HG03575 (cell line): ENCODE measurements at regions not wholly inside any gene's neighbourhood (a gene's known extent, or its start where the extent isn't known, plus 50 kb on each side); places are given as distances from the start of the nearest gene placed in this dataset.

ENCODE experiments used
- ATAC-seq: cut with Tn5 transposase; IDR thresholded peaks from one replicate; pipeline ENCODE4 v1.9.1; 2021; ENCODE audit not compliant: unreplicated experiment, insufficient number of reproducible peaks, low FRiP score; ENCODE audit errors: extremely low read depth

DNA sequence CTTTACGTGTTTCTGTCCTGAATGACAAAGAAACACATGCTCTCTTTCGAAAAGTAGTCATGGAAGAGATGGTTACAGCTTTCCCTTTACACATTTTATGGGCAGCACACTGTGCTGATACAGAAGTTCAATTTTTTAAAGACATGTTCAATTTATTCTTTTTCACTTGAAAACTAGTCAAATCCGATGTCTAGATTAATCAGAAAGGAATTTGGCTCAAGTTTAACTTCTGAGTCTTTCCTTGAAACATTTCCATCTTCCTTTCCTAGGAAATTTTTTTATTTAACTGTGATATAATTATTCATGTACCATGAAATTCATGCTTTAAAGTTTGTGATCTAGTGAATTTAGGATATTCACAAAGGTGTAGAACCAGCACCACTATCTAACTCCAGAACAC, 360.1 kb downstream of the TNS3 start:
- ATAC-seq = no peak

DNA sequence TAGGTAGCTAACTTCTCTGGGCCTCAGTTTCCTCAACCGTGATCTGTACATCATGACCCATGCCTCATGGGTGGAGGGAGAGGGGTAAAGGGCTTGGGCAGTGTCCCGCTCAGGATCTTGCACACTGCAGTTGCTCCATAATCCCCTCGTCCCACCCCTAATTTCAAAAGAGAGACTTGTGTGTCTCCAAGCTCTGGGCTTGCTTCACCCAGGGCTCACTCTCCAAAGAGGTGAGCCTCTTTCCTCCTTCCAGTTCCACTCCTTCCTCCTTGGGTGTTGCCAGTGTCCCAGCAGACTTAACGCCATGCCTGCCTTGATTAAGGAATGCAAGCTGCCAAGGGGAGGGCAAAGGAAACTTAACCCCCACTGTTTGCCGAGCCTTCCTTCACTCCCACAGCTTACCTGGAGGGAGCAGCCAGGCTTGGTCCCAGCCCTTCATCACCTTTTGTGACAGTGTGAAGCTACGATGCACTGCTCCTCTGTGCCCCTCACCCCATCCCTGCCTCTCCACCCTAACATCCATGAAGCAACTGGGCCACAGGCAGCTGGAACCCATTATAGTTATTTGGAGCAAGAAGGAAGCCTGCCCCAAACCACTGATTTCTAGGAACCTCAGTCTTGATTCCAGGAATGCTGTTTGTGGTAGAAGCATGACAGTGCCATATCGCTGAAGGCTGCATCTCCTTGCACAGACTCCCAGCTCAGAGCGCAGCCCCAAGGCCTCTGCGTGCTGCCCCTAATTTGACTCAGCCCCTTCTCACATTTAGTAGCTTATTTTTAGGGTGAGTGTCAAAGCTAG, 363.3 kb downstream of the TNS3 start:
- ATAC-seq = no peak

DNA sequence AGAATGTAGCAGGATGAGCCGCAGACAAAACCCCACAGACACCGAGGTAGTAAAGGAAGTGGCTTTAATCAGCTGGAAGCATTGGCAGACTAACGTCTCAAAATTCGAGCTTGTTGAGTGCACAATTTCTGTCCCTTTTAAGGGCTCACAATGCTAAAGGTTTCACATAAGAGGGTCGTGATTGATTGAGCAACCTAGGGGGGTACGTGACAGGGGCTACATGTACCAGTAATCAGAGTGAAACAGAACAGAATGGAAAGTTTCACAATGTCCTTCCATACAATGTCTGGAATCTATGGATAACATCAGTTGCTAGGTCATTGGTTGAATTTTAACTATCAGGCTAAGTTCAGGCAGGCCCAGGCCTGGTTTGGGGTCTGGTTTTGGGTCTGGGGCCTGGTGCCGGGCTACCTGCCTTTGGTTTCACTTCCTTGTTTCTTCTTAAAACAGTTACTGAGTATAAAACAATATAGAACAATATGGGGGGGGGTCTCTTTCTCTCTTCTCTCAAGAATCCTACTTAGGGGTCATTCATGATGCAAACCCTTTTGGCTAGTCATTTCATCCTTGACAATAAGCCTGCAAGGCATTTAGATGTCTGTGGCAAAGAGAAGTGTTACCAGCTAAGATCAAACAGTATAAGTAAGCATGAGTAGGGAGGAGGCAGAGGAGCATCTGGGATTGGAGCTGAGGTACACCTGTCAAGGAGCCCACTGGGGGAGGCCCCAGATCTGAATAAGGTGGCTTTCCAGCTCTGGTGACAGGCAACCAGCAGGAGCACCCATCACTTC, 364.1 kb downstream of the TNS3 start:
- ATAC-seq = no peak

DNA sequence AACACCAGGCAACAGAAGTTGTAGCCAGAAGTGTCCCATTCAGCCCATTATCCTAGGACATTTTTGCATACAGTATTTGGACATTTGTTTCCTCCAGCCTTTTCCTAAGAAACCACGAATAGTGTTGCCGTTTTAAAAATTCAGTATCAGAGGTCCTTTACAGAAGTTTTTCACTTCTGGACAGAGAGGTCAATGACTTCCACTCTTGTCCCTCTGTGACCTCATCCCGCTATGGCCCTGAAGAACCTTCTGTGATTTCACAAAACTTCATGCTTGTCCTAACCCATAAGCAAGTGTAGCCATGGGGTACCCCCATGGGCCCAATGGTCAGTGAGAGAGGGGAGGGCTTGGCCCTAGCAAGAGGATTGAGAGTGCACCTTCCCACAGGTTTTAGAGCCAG, 364.8 kb downstream of the TNS3 start:
- no peak for ATAC-seq

DNA sequence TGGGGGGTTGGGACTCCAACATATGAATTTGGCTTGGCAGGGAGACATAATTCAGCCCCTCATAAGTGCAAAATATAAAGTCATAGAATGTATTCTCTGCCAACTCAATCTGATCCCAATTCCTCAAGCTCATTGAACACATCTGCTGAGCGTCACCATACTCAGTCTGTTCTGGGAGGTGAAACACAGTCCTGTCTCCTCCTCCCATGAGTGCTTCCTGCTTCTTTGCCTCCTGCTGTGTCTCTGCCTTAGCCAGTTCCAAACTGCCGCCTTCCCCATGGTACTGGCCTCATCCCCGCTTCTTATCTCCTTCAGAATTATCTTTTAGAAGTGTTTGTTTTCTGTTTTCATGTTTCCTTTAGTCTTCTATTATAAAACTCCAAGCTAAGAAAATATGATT, 365.5 kb downstream of the TNS3 start:
- ATAC-seq = no peak

DNA sequence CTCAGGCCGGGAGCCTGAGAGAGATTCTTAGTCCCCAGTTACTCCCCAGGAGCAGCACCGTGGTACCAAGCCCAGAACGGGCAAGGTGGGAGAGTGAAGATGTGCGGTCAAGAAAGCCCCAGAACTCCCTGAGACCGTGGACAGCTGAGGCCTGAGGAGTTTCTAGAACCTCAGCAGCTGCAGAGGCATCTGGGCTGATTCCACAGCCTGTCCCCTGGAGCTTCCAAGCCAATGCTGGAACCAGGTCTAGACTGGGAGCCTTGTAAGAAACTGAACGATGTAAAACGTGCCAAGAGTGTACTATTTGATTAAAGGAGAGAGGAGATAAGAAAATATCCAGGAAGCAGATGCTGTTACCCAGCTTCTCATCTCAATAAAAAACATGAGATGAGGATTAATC, 366.3 kb downstream of the TNS3 start:
- ATAC-seq = no peak

DNA sequence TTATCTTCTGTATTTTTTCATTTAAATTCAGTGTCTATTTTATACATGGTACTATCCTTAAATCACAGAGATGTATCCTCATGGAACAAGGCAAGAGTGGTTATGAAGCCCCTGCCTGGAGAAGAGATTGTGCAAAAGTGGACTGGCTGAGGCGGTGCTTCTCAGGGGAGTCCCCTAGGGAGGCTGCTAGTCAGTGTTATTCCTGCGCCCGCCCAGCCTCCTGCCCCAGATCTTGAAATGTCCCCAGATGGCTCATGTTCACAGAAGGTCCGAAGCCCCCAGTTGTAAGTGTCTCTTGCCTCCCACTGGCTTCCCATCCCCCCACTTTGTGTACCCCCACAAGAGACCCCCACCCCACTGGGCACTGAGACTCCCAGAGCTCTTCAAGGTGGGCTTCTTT, 366.9 kb downstream of the TNS3 start:
- no peak for ATAC-seq

DNA sequence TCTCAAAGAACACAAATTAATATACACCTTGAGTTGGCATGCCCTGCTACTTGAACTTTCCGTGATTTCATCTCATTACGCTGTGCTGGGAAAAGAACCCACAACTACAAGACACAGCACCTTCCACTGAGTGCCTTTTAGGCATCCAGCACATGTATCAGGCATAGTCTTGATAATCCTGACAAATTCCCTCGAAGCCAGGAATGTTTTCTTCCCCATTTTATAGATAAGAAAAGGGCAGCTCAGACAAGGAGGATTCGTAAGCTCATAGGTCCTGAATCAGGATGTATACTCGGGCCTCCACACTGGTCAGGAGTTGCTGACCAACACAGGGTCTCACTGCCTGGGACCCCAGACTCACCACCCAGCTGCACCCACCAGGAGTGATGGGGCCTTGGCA, 368.6 kb downstream of the TNS3 start:
- no peak for ATAC-seq

DNA sequence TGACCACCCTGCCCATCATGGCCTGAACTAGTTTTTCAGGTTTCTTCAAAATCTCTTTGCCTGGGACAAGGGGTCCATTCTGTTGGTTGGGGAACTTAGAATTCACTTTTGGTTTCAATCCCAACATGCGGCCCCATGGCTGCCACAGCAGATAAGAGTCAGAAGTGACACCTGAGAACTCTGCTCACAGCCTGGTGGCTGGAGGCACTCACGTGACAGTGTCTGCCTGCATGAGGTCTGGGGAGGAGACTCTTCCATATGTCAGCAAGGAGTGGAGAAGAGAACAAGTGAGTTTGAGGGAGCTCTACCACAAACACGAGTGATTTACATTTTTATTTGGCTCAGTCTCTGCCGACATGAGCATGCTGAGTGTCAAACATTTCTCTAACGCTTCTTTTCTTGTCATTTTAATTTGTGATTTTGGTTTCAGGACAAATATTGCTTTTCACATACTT, 370.4 kb downstream of the TNS3 start:
- no peak for ATAC-seq

DNA sequence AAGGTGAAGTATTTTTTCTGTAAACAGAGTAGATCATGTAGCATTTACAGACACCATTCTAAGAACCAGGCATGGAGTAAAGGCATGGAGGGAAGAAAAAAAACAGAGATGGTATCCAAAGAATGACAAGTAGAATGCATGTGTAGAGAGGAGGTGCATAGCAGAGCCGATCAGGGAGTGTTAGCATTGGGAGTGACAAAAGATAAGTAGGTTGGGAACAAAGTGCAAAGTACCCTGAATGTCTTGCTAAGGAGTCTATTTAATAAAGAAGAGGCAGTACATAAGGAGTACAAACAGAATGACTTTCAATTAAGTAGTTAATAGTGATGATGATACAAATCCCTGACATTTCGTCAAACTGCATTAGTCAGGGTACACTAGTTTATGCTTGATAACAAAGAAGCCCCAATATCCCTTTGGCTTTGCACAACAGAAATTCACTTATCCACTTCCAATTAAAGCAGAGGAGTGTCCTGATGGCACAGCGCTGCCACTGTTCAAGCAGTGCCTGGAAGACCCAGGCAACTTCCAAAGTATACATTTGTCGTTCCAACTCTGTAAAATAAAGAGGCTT, 371.5 kb downstream of the TNS3 start:
- no peak for ATAC-seq

DNA sequence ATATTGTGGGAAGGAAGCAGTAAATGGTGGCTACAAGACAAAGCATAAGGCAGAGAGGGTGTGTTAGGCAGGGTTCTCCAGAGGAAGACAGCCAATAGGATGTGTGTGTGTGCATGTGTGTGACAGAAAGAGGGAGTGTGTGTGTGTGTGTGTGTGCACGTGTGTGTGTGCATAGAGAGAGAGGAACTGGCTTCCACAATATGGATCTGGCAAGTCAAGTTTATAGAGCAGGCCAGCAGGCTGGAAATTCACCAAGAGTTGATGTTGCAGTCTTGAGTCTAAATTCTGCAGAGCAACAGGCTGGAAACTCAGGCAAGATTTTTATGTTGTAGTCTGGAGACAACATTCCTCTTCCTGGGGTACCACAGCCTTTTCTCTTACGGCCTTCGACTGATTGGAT, 374.0 kb downstream of the TNS3 start:
- ATAC-seq = no peak

DNA sequence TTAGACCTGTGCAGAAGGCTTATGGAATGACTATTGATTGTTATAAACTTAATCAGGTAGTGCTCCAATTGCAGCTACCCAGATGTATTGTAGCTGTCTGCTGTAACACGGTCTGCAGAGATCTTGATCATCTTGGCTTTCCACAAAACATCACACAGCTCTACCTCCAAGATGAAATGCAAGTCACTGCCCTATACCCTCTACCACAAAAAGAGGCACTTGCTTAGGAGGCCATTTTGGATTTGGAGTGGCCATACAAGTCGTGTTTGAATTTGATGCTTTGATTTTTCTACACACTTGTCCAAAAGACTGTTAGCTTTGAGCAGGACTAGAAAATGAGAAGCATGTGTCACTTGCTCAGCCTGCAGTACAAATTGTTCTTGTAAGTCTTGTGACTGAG, 377.2 kb downstream of the TNS3 start:
- ATAC-seq = no peak

DNA sequence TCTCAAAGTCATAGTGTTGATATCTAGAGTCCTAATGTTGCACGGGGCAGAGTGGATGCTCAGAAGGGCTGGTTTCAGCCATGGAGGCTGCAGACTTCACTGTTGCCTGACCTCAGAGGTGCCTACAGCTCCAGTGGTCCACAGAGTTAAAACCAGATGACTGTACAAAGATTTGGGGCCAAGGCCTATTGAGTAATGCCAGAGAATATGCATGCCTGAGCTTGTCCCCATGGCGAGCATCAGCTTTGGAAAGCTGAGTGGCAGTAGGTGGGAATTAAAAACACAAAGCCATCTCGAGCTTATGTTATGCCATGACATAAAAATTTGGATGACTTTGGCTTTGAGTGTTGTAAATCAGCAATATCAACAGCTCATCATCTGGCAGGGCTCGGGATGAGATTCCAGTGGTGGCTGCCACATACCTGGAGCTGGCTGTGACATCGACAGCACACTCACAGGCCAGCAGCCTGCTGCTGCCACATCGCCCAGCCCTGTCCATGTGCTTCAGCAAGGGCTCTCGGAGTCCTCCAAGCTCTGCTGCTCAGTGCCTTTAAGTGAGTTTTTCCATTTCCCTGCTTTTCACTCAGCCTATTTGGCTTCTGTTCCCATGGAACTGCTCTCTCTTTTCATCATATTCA, 379.6 kb downstream of the TNS3 start:
- ATAC-seq = no peak

DNA sequence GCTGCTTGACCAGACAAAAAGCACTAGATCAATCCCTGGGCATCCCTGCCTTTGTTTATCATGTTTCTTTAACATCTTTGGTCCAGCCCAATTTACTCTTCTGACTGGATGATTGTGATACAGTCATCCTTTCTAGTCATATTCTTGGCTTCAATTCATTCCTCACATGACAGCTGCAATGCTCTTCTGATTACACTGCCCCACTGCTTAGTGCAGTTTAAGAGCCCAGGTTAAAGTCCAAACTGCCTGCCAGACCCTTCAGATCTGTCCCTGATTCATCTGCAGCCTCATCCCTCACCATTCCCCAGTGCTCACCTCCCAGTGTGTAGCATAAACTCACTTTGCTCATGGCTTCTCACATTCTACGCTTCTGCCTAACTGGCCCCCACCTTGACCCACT, 383.8 kb downstream of the TNS3 start:
- ATAC-seq = no peak

DNA sequence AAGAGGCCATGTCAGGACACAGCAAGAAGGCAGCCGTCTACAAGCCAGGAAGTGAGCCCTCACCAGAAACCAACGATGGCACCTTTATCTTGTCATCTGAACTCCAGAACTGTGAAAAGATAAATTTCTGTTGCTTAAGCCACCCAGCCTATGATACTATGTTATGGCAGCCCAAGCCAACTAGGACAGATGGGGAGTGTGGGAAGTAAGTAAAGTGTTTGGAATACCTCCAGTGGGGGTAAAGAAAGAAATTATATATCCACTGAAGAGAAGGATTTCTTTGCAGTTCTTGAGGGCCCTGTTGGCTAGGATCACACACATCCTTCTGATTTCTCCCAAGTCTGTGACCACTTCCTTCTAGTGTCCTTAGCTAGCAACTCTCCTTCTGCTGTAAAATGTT, 384.4 kb downstream of the TNS3 start:
- no peak for ATAC-seq

DNA sequence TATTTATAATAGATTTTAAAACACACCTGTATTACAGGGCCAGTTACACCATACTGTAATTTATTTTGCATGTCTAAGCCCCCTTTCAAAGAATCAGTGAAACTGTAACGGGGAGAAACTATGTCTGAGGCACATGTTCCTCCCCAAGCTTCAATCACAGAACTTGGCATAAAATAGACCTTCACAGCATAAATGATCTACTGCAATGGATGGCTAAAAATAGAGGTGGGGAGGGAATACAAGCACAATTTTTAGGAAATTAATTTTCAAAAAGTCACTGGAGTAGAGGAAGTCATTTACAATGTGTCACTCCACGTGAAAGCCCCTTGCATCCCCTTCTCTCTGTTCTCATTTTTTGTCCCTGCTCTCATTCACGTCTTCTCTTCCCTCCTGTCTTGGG, 385.2 kb downstream of the TNS3 start:
- ATAC-seq = no peak

DNA sequence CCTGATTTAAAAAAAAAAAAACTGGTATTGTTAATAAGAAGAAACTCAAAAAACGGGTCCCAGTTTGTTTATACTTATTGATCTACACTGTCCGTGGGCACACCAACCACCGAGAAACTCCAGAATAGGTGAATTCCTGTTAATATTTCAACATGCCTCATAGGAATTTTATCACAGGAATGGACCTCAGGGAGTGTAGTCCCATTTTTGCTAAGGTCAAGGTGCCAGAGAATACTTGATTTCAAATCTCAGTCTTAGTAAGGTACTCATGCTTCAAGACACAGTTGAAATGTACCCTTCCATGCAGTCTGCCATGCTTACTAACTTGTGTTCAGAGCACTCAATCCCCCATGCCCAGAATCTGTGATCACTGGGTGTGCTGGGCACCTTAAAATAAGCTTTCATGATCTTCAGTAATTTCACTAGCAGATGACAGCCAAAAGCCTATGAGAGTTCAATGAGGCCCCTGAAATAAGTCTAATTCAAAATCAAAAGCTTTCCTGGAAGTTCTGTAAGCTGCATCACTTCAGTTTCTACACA, 385.7 kb downstream of the TNS3 start:
- no peak for ATAC-seq

DNA sequence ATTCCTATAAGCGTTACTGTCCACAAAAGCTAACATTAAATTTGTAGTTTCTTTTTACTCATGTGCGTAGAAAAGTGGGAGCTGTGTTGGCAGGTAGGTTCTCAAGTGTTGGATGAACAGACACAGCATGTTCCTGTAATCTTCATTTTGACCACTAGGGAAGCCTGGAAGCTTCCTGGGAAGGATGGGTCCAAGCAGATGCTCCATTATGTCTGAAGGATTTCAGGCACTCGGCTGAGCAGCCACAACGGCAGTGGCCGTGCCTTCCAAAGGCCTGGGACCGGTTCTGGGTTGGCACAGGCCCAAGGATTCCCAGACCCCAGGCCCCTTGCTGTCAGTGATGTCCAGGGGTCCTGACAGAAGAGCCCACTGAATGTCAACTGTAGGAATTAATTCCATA, 386.3 kb downstream of the TNS3 start:
- ATAC-seq = no peak

DNA sequence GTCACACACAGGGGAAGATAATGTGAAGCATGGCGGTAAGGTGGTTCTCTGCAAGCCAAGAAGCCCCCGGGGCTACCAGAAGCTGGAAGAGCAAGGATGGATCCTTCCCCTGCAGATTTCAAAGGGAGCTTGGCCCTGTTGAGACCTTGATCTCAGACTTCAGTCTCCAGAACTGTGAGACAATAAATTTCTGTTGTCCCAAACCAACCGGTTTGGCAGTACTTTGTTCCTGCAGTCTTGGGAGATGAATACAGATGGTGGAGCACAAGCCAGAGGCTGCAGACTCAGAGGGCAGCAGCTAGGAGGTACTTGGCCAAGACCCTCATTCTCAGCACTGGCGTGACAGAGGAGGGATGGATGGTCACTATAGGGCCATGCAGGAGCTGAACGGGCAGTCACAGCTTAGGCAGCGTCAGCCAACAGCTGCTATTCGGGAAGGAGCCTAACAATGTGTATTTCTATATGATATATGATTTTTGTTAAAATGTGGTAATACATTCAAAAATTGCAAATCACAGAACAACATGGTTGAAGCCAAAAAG, 387.3 kb downstream of the TNS3 start:
- no peak for ATAC-seq
